ENCODE measurements at regions not wholly inside any gene's neighbourhood (a gene's known extent, or its start where the extent isn't known, plus 50 kb on each side); places are given as distances from the start of the nearest gene placed in this dataset.

GRCh38 chr1:108041360-108042142 is 76.6 kb upstream of the VAV3 start:
- no peak for TF ChIP-seq CTCF (IDR thresholded peaks at IDR 0.05)
- TF ChIP-seq POLR2A (IDR thresholded peaks at IDR 0.05): no peak
